HepG2 (cell line): ENCODE measurements at regions not wholly inside any gene's neighbourhood (a gene's known extent, or its start where the extent isn't known, plus 50 kb on each side); places are given as distances from the start of the nearest gene placed in this dataset.

Source experiments
- BHLHE40 ChIP-seq: IDR thresholded peaks from 2 replicates; pipeline ENCODE4 v1.6.1; 2011; ENCODE audit warnings: low read length, improper control_type of control experiment
- CAMTA2 ChIP-seq: sonication (generic); formaldehyde crosslinking; IDR thresholded peaks from 2 replicates; pipeline ENCODE4 v1.4.0; 2020; ENCODE audit warnings: mild to moderate bottlenecking, missing genetic modification reagents, borderline replicate concordance
- JUND ChIP-seq: sonication (generic); formaldehyde crosslinking; IDR thresholded peaks from 2 replicates; pipeline ENCODE4 v1.8.0; 2022; ENCODE audit warnings: mild to moderate bottlenecking, missing genetic modification reagents
- KDM1A ChIP-seq: IDR thresholded peaks from 2 replicates; pipeline ENCODE4 v1.6.1; 2016; ENCODE audit warnings: missing compliant biosample characterization
- KLF9 ChIP-seq: IDR thresholded peaks from 2 replicates; pipeline ENCODE4 v1.6.1; 2016; ENCODE audit warnings: low read depth
- NBN ChIP-seq: fragments of 450-650 bp; conservative IDR thresholded peaks from 2 replicates; pipeline ENCODE4 v1.6.1; 2017
- PAX8 ChIP-seq: sonication (generic); formaldehyde crosslinking; IDR thresholded peaks from 2 replicates; pipeline ENCODE4 v1.8.0; 2022; ENCODE audit warnings: mild to moderate bottlenecking, missing genetic modification reagents, borderline replicate concordance
- SMC3 ChIP-seq: IDR thresholded peaks from 2 replicates; pipeline ENCODE4 v1.6.1; 2011; ENCODE audit warnings: low read length, improper control_type of control experiment
- TCF7 ChIP-seq: sonication (generic); IDR thresholded peaks from 2 replicates; pipeline ENCODE4 v1.6.1; 2016; ENCODE audit warnings: antibody characterized with exemption, low read depth
- TP53 ChIP-seq: sonication (generic); formaldehyde crosslinking; conservative IDR thresholded peaks from 2 replicates; pipeline ENCODE4 v1.4.0; 2020; ENCODE audit warnings: missing genetic modification reagents
- ZEB1 ChIP-seq: IDR thresholded peaks from 2 replicates; pipeline ENCODE4 v1.6.1; 2012; ENCODE audit warnings: mild to moderate bottlenecking, low read depth, inconsistent platforms; ENCODE audit not compliant: insufficient replicate concordance
- ZNF776 ChIP-seq: sonication (generic); formaldehyde crosslinking; IDR thresholded peaks from 2 replicates; pipeline ENCODE4 v1.4.0; 2020; ENCODE audit warnings: mild to moderate bottlenecking, missing genetic modification reagents

DNA sequence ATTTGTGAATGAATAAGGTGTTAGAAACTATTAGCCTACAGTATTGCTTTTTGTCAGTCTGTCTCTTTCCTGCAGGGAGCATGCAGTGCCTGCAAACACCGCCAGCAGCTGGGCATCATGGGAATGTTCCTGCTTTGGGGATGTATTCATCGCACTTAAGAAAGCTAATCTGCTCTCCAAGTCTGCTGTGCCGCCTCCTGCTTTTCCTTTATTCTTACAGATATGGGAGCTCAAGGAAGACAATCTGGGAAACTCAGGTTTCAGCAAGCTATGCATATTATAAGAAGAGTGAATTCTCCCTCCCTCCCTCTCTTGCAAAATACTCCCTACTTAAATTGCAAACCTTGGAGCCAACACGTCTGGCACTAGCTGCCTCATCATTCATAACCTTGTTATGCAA is 479.2 kb upstream of the ACVR2A start:
- TF ChIP-seq TCF7 (no peak), ZEB1 (no peak), CAMTA2 (CRISPR knock-in tag) (no peak), KLF9 (CRISPR knock-in tag) (no peak), ZNF776 (CRISPR knock-in tag) (no peak), PAX8 (no peak), KDM1A (no peak), BHLHE40 (no peak), JUND (no peak), TP53 (CRISPR knock-in tag) (no peak), SMC3 (no peak), NBN (no peak)
